Prostate gland (tissue), 2 donors: ENCODE measurements at regions not wholly inside any gene's neighbourhood (a gene's known extent, or its start where the extent isn't known, plus 50 kb on each side); places are given as distances from the start of the nearest gene placed in this dataset.

ENCODE experiments used
- CTCF ChIP-seq, 4 experiments: fragments of 200-600 bp in 2 of 4; fragments of 450-650 bp in 2 of 4; sonication (generic) in 2 of 4; IDR thresholded peaks; 1 replicate in 3 of 4; 2 replicates in 1 of 4; pipeline ENCODE4 v1.5.1; 2016 to 2019; ENCODE audit warnings: antibody characterized with exemption in 4 of 4, mild to moderate bottlenecking in 2 of 4, moderate library complexity in 2 of 4
- POLR2A ChIP-seq: fragments of 450-650 bp; IDR thresholded peaks from one replicate; pipeline ENCODE4 v1.6.1; 2016; ENCODE audit warnings: antibody characterized with exemption, mild to moderate bottlenecking
- POLR2AphosphoS5 ChIP-seq: sonication (generic); formaldehyde crosslinking; IDR thresholded peaks from one replicate; pipeline ENCODE4 v1.6.1; 2017; ENCODE audit warnings: antibody characterized with exemption

DNA sequence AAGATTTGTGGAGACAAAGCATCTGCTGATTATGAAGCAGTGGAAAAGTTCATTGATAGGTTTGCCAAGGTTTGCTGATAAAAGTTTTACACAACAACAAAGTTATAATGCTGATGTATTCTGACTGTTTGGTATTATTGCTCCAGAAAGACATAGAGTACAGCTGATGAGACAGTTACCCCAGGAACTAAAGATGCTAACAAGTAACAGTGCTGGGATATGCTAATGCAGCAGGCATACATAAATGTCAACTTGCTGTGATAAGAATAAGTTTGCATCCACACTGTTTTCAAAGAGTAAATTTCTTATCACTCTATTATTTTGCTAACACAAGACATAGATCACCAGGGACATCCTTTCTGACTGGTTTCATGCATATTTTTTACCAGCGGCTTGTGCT is 1221.3 kb upstream of the CELF4 start:
- TF ChIP-seq CTCF (IDR thresholded peaks at IDR 0.05) = no peak
- TF ChIP-seq POLR2A = no peak
- no peak for TF ChIP-seq POLR2AphosphoS5
